Epithelial cell of esophagus (primary cell): ENCODE measurements at regions not wholly inside any gene's neighbourhood (a gene's known extent, or its start where the extent isn't known, plus 50 kb on each side); places are given as distances from the start of the nearest gene placed in this dataset.

Experiments
- DNase-seq: peaks from one replicate; pipeline ENCODE4 v3.0.0; 2010; ENCODE audit warnings: low read depth
- H3K4me3 ChIP-seq: 2 replicates; pipeline ENCODE4 v1.5.1; 2011; ENCODE audit warnings: mild to moderate bottlenecking, low read length, control low read depth
- CTCF ChIP-seq: IDR thresholded peaks from 2 replicates; pipeline ENCODE4 v1.5.1; 2011; ENCODE audit warnings: low read depth, mild to moderate bottlenecking, low read length, control low read depth, inconsistent platforms; ENCODE audit not compliant: insufficient read depth; ENCODE audit errors: missing control alignments

- DNase-seq, result peak; percentile 3
- TF ChIP-seq CTCF, result no peak
- no peak overlapping the region for H3K4me3 ChIP-seq
Observed at GRCh38 chr7:115128154-115128553, 206.3 kb downstream of the MDFIC start.

DNA sequence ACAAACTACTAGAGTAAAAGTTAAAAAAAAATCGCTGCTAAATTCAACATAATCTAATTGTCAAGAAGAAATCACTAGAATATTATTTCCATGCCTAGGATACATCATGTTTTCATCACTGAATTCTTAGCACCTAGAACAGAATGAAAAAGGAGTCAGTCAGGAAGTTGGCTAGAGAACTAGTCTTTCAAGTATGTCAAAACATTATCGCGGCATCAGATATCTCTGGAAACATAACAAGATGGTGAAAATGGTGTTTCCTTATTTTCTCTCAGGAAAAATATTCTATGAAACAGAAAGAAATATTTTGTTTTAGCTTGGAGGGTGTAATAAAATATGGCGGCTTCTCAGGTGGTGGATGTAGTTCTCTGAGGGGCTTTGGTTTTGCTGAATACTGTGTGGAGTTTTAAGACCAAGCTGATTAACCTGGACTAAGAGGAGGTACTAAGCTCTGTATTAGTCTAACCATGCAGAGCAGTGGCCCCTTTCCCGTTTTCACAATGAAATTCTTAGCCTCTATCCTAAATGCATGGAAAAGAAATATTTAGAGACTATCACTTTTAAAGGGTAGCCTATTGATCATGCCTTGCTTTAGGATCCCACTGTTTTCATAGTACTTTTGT, 205.6 kb downstream of the MDFIC start:
- TF ChIP-seq CTCF, result no peak
- H3K4me3 ChIP-seq, result no peak overlapping the region

DNA sequence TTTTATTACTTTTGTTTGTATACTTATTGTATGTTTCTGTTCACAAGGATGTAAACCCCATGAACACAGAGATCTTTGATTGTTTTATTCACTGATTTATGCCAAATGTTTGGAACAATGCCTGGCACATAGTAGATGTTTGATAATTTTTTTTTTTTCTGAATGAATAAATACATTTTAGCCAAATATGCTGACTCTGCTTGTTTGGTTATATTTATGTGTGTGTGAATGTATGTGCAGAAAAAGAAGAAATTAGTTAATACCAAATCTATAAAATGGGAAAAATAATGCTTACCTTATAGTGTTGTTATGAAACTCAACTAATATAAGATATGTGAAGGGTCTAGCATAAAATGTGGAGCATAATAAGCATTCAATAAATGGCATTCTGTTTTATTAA, 203.9 kb downstream of the MDFIC start:
- no peak for TF ChIP-seq CTCF
- no peak overlapping the region for H3K4me3 ChIP-seq
- DNase-seq, result no peak

More for the DNA sequence above, 205.6 kb downstream of the MDFIC start:
- peak; percentile 61 for DNase-seq

- no peak overlapping the region for H3K4me3 ChIP-seq
- DNase-seq, result no peak
- no peak for TF ChIP-seq CTCF
Observed at GRCh38 chr7:115125312-115125711, 203.4 kb downstream of the MDFIC start.

DNA sequence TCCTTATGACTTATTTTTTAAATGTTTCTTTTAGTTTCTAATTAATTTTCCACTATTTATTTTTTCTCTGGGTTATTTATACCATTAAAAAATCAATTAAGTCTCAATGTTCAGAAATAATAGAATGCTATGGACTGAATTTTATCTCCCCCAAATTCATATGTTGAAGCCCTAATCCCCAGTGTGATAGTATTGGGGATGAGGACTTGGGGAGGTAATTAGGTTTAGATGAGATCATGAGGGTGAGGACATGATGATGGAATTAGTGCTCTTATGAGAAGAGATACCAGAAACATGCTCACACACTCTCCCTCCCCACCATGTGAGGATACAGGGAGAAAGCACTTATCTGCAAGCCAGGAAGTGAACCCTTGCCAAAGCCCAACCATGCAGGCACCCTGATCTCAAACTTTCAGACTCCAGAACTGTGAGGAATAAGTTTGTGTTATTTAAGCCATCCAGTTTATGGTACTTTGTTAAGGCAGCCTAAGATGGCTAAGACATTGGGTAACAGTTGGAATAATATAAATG, 202.6 kb downstream of the MDFIC start:
- TF ChIP-seq CTCF, result no peak
- DNase-seq, result no peak
- no peak overlapping the region for H3K4me3 ChIP-seq

DNA sequence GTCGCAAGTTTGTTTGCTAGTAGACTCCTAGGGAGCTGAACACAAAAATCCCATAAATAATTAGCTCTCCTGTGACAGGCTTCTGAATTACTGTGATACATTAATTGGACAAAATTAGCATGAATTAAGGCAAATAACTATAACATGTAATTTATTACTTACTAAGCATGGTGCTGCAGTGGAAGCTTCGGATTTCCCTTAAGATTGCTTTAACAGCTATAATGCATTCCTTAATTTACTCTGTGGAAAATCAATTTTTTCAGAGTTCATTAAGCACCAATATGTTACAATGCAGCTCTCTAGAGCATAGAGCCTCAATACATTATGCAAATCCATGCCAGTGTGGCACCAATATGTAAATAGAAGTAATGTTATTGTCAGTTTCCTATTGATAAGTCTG, 201.5 kb downstream of the MDFIC start:
- no peak for TF ChIP-seq CTCF
- DNase-seq, result no peak

GRCh38 chr7:115122388-115122787, 200.5 kb downstream of the MDFIC start:
- DNase-seq, result no peak
- TF ChIP-seq CTCF, result no peak
- H3K4me3 ChIP-seq, result no peak overlapping the region

More for the DNA sequence above, 201.5 kb downstream of the MDFIC start:
- H3K4me3 ChIP-seq, result no peak overlapping the region
